T47D (cell line): ENCODE measurements at regions not wholly inside any gene's neighbourhood (a gene's known extent, or its start where the extent isn't known, plus 50 kb on each side); places are given as distances from the start of the nearest gene placed in this dataset.

Source experiments
- DNase-seq, 2 experiments: peaks; one replicate each; pipeline versions ENCODE4 v3.0.0 to v3.0.0-alpha.2; 2011 to 2012; ENCODE audit warnings: low read depth in 1 of 2, low spot score in 1 of 2
- JUND ChIP-seq: IDR thresholded peaks from 2 replicates; pipeline ENCODE4 v1.6.1; 2012; ENCODE audit warnings: low read depth
- in situ Hi-C: cut with HindIII; loops from 2 replicates; pipeline ENCODE4 v1.10.0; 2016; ENCODE audit warnings: low sequenced_read_pairs, low pct_unique_long_range_greater_than_20kb

DNA sequence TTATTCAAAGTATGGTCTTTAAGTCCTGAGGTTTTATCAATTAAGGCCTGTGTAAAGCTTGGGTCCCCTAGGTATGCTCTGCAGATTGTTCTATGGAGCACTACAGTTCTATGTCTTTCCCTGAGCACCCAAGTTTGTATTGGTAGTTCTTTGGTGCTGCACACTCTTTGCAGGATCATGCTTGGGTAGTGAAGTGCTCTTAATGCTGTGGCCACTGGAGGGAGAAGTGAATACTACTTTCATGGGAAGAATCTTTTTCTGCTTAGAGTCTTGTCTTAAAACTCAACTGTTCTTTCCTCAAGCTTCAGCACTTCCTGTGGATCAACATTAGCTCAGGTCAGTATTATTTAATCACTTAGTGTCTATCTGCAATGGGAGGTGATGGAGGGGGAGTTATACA lies 93.6 kb upstream of the CFAP20DC start:
- no peak for TF ChIP-seq JUND
- peak in 1 of 2 experiments; percentile 35 for DNase-seq
- in situ Hi-C loops = no loop called here

DNA sequence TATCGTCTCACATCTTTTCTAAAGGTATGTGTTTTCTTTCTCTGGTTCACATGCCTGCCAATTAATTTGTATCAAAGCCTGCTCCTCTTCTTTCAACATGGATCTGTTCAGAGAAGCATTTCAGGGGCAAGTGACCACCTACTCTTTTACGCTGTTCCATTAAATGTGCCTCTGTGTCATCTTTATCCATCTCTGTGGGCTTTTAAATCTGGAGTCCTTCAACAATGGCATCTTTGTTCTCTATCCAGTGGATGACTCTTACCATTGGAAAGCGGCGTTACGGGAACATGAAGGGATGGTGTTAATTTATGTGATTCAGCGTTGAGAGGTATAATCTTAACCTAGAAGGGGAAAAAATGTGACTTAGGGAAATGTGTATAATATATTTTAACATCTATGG lies 92.7 kb upstream of the CFAP20DC start:
- in situ Hi-C loops = no loop called here
- TF ChIP-seq JUND = no peak
- no peak for DNase-seq

DNA sequence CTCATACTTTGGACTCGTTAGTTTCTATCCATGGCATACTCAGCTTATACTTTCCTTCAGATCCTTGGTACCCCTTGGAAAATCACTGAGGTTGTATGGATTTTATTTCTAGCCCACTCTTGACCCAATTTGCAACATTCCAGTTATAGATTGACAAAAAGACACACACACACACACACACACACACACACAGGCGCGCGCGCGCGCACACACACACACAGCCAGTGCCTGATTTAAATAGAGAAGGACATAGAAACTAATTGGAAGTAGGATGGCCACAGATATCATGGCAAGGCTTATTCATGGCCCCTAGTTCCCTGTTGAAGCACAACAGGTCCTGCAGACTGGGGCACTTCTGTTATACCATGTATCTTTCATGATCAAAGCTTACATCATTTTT lies 89.1 kb upstream of the CFAP20DC start:
- no peak for TF ChIP-seq JUND
- no peak for DNase-seq
- in situ Hi-C loops = no loop called here

DNA sequence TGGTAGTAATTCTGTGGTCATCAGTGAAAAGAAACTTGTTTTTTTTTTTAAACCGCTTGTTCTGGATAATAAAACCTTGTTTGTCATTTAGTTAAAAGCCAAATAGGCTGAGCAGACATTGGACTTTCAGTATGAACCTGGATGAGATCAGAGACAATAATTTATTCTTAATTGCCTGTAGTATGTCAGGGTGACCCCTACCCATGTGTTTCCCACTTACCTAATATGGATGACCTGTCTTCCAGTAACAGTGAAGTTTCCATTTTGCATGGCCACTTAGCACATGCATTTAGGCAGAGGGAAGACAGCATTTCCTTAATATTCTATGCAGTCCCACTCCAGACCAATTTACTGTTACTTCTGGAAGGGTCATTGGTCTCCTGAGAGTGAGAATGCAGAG lies 87.6 kb upstream of the CFAP20DC start:
- in situ Hi-C loops = no loop called here
- TF ChIP-seq JUND = no peak
- DNase-seq = no peak

DNA sequence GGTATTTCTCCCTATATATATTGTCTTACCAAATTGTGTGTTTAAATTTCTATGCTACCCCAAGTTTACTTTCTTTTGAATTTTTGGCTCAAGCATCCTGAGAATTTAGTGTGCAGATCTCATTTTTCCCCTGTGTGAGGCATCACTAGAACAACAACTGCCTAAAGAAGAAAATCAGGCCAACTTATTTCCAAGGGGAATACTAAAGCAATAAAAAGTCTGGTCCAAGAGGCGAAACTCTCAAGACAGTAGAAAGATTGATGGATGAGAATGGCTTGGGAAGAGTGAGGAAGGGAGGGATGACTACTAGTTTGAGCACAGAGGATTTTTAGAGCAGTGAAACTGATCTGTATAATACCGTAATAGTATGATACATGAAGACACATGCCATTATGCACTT lies 86.3 kb upstream of the CFAP20DC start:
- no peak for DNase-seq
- TF ChIP-seq JUND = no peak
- in situ Hi-C loops = no loop called here

DNA sequence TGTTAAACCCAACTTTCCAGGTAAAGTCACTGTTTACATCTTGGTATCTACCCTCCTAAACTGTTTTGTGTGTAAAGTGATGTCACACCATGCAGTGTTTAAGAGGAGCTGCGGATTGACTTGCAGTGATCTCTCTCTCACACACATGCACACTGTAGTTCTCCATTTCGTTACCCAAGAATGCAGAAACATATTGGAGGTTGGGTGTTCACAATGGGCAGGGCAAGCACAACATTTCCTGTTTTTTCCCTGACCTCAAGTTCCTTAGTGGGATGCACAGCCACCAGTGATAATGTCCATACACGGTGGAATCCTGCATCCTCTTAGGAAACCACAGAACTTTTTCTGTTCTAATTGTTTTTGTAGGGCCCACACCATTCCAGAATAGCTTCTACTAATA lies 85.3 kb upstream of the CFAP20DC start:
- no peak for DNase-seq
- in situ Hi-C loops = no loop called here
- no peak for TF ChIP-seq JUND

DNA sequence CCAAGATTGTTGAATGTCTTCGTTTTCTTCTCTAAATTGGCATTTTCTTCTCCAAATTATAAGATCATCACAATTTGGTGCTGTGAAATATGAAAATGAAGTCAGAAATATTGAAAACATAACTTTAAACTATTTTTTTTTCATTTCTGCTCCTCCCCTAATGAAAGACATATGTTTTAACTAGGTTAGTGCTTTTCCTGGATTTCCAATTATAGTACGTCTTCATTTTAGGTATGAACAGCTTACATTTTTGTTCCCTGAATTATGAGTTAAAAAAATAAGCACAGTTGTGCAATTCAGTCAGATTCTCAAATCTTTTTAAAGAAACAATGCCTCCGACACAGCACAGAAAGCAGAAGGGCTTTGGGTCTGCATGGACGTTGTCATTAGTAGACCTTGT lies 83.5 kb upstream of the CFAP20DC start:
- TF ChIP-seq JUND = no peak
- in situ Hi-C loops = no loop called here
- DNase-seq = no peak

DNA sequence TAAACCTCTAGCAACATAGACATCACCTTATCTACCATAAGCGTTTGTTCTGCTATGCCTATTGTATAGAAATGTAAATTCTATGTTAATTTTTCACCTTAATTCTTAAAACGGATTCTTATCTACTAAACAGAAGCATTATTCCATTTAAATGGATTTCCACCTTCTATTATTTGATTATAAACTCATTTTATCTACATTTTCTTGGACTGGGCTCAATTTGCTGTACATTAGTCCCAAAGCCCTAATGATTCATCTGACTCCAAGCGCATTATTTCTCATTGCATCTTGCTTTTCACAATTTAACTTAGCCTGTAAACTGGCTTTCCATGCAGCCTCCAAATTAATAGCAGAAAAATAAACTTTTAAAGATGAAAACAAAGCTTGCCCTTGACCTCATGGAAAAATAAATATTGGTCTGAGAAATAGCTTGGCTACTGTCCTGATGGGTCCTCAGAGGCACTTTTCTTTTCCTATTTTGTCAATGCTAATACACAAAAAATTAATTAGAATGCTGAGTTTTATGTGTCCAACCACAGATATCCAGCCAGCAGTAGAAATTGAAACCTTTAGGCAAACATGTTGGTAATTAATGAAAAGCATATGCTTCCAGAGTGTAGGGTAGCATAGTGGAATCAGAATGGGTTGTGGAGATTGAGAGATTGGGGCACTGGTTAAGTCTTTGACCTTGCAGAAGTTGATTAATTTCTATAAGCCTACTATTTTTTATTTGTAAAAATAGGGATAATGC lies 81.4 kb upstream of the CFAP20DC start:
- no peak for TF ChIP-seq JUND
- in situ Hi-C loops = no loop called here
- DNase-seq = no peak

DNA sequence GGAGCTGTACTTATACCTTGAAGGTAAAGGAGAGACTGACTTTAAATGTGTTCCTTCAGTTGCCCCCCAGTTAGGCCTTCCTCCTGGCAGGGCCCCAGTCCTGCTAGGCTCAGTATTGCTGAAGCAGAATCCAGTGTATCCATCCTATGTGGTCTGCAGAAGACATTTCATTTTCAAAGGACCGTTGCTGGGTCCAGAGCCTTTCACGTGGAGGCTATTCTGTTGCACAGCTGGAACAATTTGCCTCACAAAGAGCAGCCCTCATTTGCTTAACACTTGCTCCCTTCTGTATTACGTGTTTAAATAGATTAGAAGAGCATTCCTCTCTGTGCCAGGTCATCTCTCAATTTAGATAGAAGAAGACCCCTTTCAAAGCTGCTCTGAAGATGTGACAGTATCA lies 78.9 kb upstream of the CFAP20DC start:
- TF ChIP-seq JUND = no peak
- in situ Hi-C loops = no loop called here
- no peak for DNase-seq

DNA sequence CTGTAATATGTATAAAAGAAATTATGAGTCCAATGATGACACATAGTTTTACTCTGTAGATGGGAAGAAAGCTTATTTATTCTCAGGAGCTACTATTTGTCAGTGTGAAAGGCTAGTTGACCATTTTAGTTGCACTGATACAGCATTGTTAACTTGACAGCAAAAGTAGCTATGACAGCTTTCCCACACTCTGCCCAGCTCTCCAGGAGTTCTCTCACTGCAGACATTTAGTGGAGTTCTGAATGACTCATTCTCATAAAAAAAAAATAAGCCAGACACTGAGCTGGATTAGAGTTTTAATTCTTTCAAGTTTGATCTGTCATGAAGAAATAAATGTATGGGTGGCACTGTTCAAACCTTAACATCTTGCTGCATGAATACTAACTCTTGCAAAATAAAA lies 77.2 kb upstream of the CFAP20DC start:
- no peak for DNase-seq
- no peak for TF ChIP-seq JUND

DNA sequence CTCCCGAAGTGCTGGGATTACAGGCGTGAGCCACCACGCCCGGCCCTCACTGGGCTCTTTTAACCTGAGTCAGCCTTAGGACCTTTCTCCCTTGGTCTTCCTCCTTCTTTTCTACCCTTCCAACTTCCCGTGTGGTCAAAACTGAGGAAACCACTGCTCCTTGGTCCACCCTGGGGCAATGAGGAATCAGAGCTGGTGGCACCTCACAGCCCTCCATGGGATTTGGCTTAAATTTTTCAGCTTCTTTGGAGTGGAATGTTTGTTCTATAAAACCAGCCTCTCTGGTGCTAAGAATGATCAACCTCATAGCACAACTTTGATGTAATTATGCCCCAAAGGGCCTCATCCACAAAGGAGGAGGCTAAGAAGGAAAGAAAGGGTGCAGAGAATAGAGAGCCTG lies 76.6 kb upstream of the CFAP20DC start:
- no peak for TF ChIP-seq JUND
- no peak for DNase-seq
- in situ Hi-C loops = no loop called here

More for the DNA sequence above, 77.2 kb upstream of the CFAP20DC start:
- in situ Hi-C loops = no loop called here

DNA sequence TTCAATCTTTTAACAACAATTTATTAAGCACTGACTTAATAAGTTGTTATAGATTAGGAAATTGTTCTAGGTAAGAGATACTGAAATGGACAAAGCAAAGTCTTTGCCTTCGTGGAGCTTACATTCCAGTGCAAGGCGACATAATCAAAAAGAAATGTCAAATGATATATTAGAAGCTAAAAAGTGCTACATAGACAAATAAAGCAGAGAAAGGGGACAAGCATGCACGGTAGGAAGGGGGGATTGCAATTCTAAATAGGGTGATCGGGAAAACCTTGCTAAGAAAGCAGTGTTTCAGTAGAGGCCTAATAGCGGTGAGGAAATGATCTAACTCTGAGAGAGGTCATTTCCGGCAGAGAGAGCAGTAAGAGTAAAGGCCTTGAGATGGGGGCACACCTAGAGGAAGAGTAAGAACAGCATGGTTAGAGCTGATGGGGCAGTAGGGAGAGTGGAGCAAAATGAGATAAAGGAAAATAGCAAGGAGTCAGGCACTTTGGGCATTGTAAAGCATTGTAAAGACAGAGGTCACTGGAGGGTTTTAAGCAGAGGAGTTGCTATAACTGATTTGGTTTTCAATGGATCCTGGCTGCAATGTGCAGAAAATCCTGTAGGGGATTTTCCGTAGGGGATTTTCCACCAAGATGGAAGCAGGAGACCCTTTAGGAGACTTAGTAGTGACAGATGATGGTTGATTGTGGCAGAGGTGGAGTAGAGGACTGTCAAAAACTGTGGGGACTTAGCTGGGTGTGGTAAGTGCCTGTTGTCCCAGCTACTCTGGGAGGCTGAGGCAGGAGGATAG lies 71.7 kb upstream of the CFAP20DC start:
- TF ChIP-seq JUND = no peak
- DNase-seq = no peak
- in situ Hi-C loops = no loop called here

DNA sequence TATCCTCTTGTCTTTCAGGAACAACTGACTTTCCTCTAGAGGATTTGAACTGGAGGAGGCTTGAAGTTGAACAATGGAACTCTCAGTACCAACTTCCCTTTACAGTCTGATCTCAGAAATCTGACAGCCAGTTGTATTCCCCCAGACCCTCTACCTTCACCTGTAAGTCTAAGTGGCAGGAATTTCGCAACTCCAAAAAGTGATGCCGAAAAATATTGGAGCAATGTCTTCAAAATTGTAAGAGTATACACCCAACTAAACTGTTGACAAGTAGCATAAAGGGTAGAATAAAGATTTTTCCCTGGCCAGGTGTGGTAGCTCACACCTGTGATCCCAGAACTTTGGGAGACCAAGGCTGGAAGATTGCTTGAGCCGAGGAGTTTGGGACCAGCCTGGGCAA lies 69.1 kb upstream of the CFAP20DC start:
- in situ Hi-C loops = no loop called here
- no peak for DNase-seq
- no peak for TF ChIP-seq JUND
